ENCODE measurements at regions not wholly inside any gene's neighbourhood (a gene's known extent, or its start where the extent isn't known, plus 50 kb on each side); places are given as distances from the start of the nearest gene placed in this dataset.

GRCh38 chr7:155373359-155374273 lies 75.9 kb downstream of the INSIG1 start:
- Histone ChIP-seq H3K9me3 (ENCODE audit: low read depth, low read length) (no peaks in the 10 kb centered on the region), H3K4me1 (ENCODE audit: insufficient read depth, low read length) (peaks cover 57% of the 10 kb centered on the region), H3K27me3 (ENCODE audit: insufficient read depth, low read length) (peaks cover 76% of the 10 kb centered on the region), H3K4me3 (ENCODE audit: low read length) (no peak overlapping the region)

- Histone ChIP-seq H3K4me1 (ENCODE audit: insufficient read depth, low read length) (peaks cover 67% of the 10 kb centered on the region), H3K9me3 (ENCODE audit: low read depth, low read length) (no peaks in the 10 kb centered on the region), H3K4me3 (ENCODE audit: low read length) (no peak overlapping the region), H3K27me3 (ENCODE audit: insufficient read depth, low read length) (peaks cover 85% of the 10 kb centered on the region)
Observed at GRCh38 chr7:155374276-155375252, 76.9 kb downstream of the INSIG1 start.

- no peaks in the 10 kb centered on the region for H3K9me3 ChIP-seq (ENCODE audit: low read depth, low read length)
- H3K4me3 ChIP-seq (ENCODE audit: low read length): no peak overlapping the region
- peaks cover 77% of the 10 kb centered on the region for H3K4me1 ChIP-seq (ENCODE audit: insufficient read depth, low read length)
- peaks cover 95% of the 10 kb centered on the region for H3K27me3 ChIP-seq (ENCODE audit: insufficient read depth, low read length)
Observed at GRCh38 chr7:155375337-155376277, 77.9 kb downstream of the INSIG1 start.

- H3K4me1 ChIP-seq (ENCODE audit: insufficient read depth, low read length): peaks cover 83% of the 10 kb centered on the region
- no peak overlapping the region for H3K4me3 ChIP-seq (ENCODE audit: low read length)
- H3K27me3 ChIP-seq (ENCODE audit: insufficient read depth, low read length): peaks cover 98% of the 10 kb centered on the region
- no peaks in the 10 kb centered on the region for H3K9me3 ChIP-seq (ENCODE audit: low read depth, low read length)
Observed at GRCh38 chr7:155377071-155377837, 79.6 kb downstream of the INSIG1 start.

- no peak overlapping the region for H3K4me3 ChIP-seq (ENCODE audit: low read length)
- peaks cover 78% of the 10 kb centered on the region for H3K4me1 ChIP-seq (ENCODE audit: insufficient read depth, low read length)
- H3K27me3 ChIP-seq (ENCODE audit: insufficient read depth, low read length): peaks cover 98% of the 10 kb centered on the region
- H3K9me3 ChIP-seq (ENCODE audit: low read depth, low read length): no peaks in the 10 kb centered on the region
Observed at GRCh38 chr7:155377838-155378579, 79.9 kb upstream of the EN2 start.

- H3K27me3 ChIP-seq (ENCODE audit: insufficient read depth, low read length): peaks cover 98% of the 10 kb centered on the region
- H3K9me3 ChIP-seq (ENCODE audit: low read depth, low read length): no peaks in the 10 kb centered on the region
- peaks cover 73% of the 10 kb centered on the region for H3K4me1 ChIP-seq (ENCODE audit: insufficient read depth, low read length)
- H3K4me3 ChIP-seq (ENCODE audit: low read length): no peak overlapping the region
Observed at GRCh38 chr7:155378580-155378934, 79.4 kb upstream of the EN2 start.

GRCh38 chr7:155378959-155379871 lies 78.7 kb upstream of the EN2 start:
- Histone ChIP-seq H3K9me3 (ENCODE audit: low read depth, low read length) (no peaks in the 10 kb centered on the region), H3K4me3 (ENCODE audit: low read length) (no peak overlapping the region), H3K27me3 (ENCODE audit: insufficient read depth, low read length) (peaks cover 100% of the 10 kb centered on the region), H3K4me1 (ENCODE audit: insufficient read depth, low read length) (peaks cover 66% of the 10 kb centered on the region)

- Histone ChIP-seq H3K9me3 (ENCODE audit: low read depth, low read length) (no peaks in the 10 kb centered on the region), H3K4me1 (ENCODE audit: insufficient read depth, low read length) (peaks cover 55% of the 10 kb centered on the region), H3K4me3 (ENCODE audit: low read length) (no peak overlapping the region), H3K27me3 (ENCODE audit: insufficient read depth, low read length) (peaks cover 90% of the 10 kb centered on the region)
Observed at GRCh38 chr7:155380221-155380861, 77.6 kb upstream of the EN2 start.

- peaks cover 48% of the 10 kb centered on the region for H3K4me1 ChIP-seq (ENCODE audit: insufficient read depth, low read length)
- H3K27me3 ChIP-seq (ENCODE audit: insufficient read depth, low read length): peaks cover 81% of the 10 kb centered on the region
- H3K9me3 ChIP-seq (ENCODE audit: low read depth, low read length): no peaks in the 10 kb centered on the region
- H3K4me3 ChIP-seq (ENCODE audit: low read length): no peak overlapping the region
Observed at GRCh38 chr7:155380976-155381851, 76.7 kb upstream of the EN2 start.

GRCh38 chr7:155381852-155382801 lies 75.8 kb upstream of the EN2 start:
- Histone ChIP-seq H3K9me3 (ENCODE audit: low read depth, low read length) (no peaks in the 10 kb centered on the region), H3K27me3 (ENCODE audit: insufficient read depth, low read length) (peaks cover 72% of the 10 kb centered on the region), H3K4me1 (ENCODE audit: insufficient read depth, low read length) (peaks cover 48% of the 10 kb centered on the region), H3K4me3 (ENCODE audit: low read length) (no peak overlapping the region)

- Histone ChIP-seq H3K4me3 (ENCODE audit: low read length) (no peak overlapping the region), H3K27me3 (ENCODE audit: insufficient read depth, low read length) (peaks cover 65% of the 10 kb centered on the region), H3K9me3 (ENCODE audit: low read depth, low read length) (no peaks in the 10 kb centered on the region), H3K4me1 (ENCODE audit: insufficient read depth, low read length) (peaks cover 43% of the 10 kb centered on the region)
Observed at GRCh38 chr7:155382802-155383171, 75.1 kb upstream of the EN2 start.
